IMR-90 (cell line): ENCODE measurements at regions not wholly inside any gene's neighbourhood (a gene's known extent, or its start where the extent isn't known, plus 50 kb on each side); places are given as distances from the start of the nearest gene placed in this dataset.

Experiments used
- ATAC-seq: fragments of 200-7000 bp; cut with Tn5 transposase; 2 replicates; pipeline ENCODE4 v1.9.1; 2020; ENCODE audit warnings: low read depth, mild to moderate bottlenecking, moderate library complexity
- BruUV-seq: library from RNA; stranded (reverse); fragments of 400-500 nt; replicated peaks from 2 replicates; lab custom pipeline; 2021; lab: Mats Ljungman, UMichigan
- CTCF ChIA-PET: fragments of 300-600 bp; formaldehyde crosslinking; extraction: SDS; loops from one replicate; lab custom pipeline; 2021; ENCODE audit warnings: antibody characterized with exemption; lab: Yijun Ruan, JAX
- POLR2A ChIA-PET: fragments of 300-600 bp; sonication (Branson Sonifier 250); formaldehyde crosslinking; loops from one replicate; lab custom pipeline; 2022; ENCODE audit warnings: antibody characterized with exemption; ENCODE audit not compliant: unreplicated experiment; lab: Charles Lee
- DNase-seq: peaks from one replicate; pipeline ENCODE4 v3.0.0; 2013
- H2AFZ ChIP-seq: replicated peaks from 2 replicates; pipeline ENCODE3; 2013; ENCODE audit warnings: low read length, mild to moderate bottlenecking; ENCODE audit not compliant: poor library complexity
- H2AK5ac ChIP-seq: 2 replicates; pipeline ENCODE4 v1.6.1; 2013; ENCODE audit warnings: low read depth, low read length, inconsistent platforms
- H2AK9ac ChIP-seq: replicated peaks from 2 replicates; pipeline ENCODE3; 2013; ENCODE audit warnings: mild to moderate bottlenecking, low read depth, low read length, moderate library complexity; ENCODE audit not compliant: poor library complexity
- H2BK120ac ChIP-seq: 2 replicates; pipeline ENCODE4 v1.6.1; 2013; ENCODE audit warnings: low read depth, low read length, inconsistent platforms
- H2BK15ac ChIP-seq: 3 replicates; pipeline ENCODE4 v1.6.1; 2013; ENCODE audit warnings: low read depth, low read length, inconsistent platforms
- H2BK20ac ChIP-seq: 2 replicates; pipeline ENCODE4 v1.6.1; 2013; ENCODE audit warnings: low read depth, mild to moderate bottlenecking, inconsistent platforms, low read length, moderate library complexity
- H2BK5ac ChIP-seq: 2 replicates; pipeline ENCODE4 v1.6.1; 2013; ENCODE audit warnings: mild to moderate bottlenecking, low read depth, low read length, inconsistent platforms; ENCODE audit not compliant: poor library complexity, severe bottlenecking
- H3K14ac ChIP-seq: replicated peaks from 2 replicates; pipeline ENCODE4 v1.6.1; 2013; ENCODE audit warnings: low read depth, low read length, inconsistent platforms
- H3K18ac ChIP-seq: 2 replicates; pipeline ENCODE4 v1.6.1; 2013; ENCODE audit warnings: low read depth, low read length, control low read depth
- H3K23ac ChIP-seq: 2 replicates; pipeline ENCODE4 v1.6.1; 2013; ENCODE audit warnings: low read depth, low read length, inconsistent platforms
- H3K27ac ChIP-seq: 2 replicates; pipeline ENCODE4 v1.5.1; 2013; ENCODE audit warnings: mild to moderate bottlenecking, control low read depth, low read length; ENCODE audit not compliant: insufficient read depth
- H3K27me3 ChIP-seq: 2 replicates; pipeline ENCODE4 v1.6.1; 2013; ENCODE audit warnings: low read length; ENCODE audit not compliant: control insufficient read depth, insufficient read depth
- H3K36me3 ChIP-seq: 2 replicates; pipeline ENCODE4 v1.6.1; 2013; ENCODE audit warnings: low read length, mixed read lengths; ENCODE audit not compliant: control insufficient read depth, insufficient read depth
- H3K4ac ChIP-seq: 2 replicates; pipeline ENCODE4 v1.6.1; 2013; ENCODE audit warnings: low read depth, low read length, inconsistent platforms
- H3K4me1 ChIP-seq: 2 replicates; pipeline ENCODE4 v1.6.1; 2013; ENCODE audit warnings: low read length, mixed read lengths; ENCODE audit not compliant: control insufficient read depth, insufficient read depth
- H3K4me2 ChIP-seq: 2 replicates; pipeline ENCODE4 v1.6.1; 2013; ENCODE audit warnings: low read depth, mild to moderate bottlenecking, control low read depth, low read length, moderate library complexity
- H3K4me3 ChIP-seq: 2 replicates; pipeline ENCODE4 v1.5.1; 2013; ENCODE audit warnings: low read depth, mild to moderate bottlenecking, control low read depth, low read length, moderate library complexity; ENCODE audit not compliant: insufficient read depth
- H3K56ac ChIP-seq: 2 replicates; pipeline ENCODE4 v1.6.1; 2013; ENCODE audit warnings: low read length, inconsistent platforms; ENCODE audit not compliant: insufficient read depth; ENCODE audit errors: extremely low read depth
- H3K79me1 ChIP-seq, 2 experiments: 2 replicates each; pipeline ENCODE4 v1.6.1; 2013; ENCODE audit warnings: low read length in 2 of 2, inconsistent platforms in 1 of 2, low read depth in 1 of 2
- H3K9ac ChIP-seq: 2 replicates; pipeline ENCODE4 v1.6.1; 2013; ENCODE audit warnings: low read depth, low read length, control low read depth
- H3K9me1 ChIP-seq: 2 replicates; pipeline ENCODE4 v1.6.1; 2013; ENCODE audit warnings: low read length, inconsistent platforms; ENCODE audit not compliant: insufficient read depth
- H3K9me3 ChIP-seq: 2 replicates; pipeline ENCODE4 v1.6.1; 2013; ENCODE audit warnings: low read length; ENCODE audit not compliant: control insufficient read depth, insufficient read depth
- H4K20me1 ChIP-seq: 2 replicates; pipeline ENCODE4 v1.6.1; 2013; ENCODE audit warnings: low read length, inconsistent platforms; ENCODE audit not compliant: insufficient read depth
- H4K5ac ChIP-seq: 2 replicates; pipeline ENCODE4 v1.6.1; 2013; ENCODE audit warnings: mild to moderate bottlenecking, low read depth, low read length, control low read depth
- H4K8ac ChIP-seq, 2 experiments: 2 replicates each; pipeline ENCODE4 v1.6.1; 2013; ENCODE audit warnings: low read depth in 2 of 2, low read length in 2 of 2, control low read depth in 1 of 2, inconsistent platforms in 1 of 2
- H4K91ac ChIP-seq: 2 replicates; pipeline ENCODE4 v1.6.1; 2013; ENCODE audit warnings: low read depth, low read length, inconsistent platforms; ENCODE audit not compliant: insufficient read depth
- CEBPB ChIP-seq: IDR thresholded peaks from 2 replicates; pipeline ENCODE4 v1.6.1; 2012; ENCODE audit warnings: low read depth, low read length, improper control_type of control experiment
- CTCF ChIP-seq: conservative IDR thresholded peaks from 2 replicates; pipeline ENCODE4 v1.5.1; 2012; ENCODE audit warnings: mild to moderate bottlenecking, low read depth, low read length, improper control_type of control experiment
- FOS ChIP-seq: fragments of 150-350 bp; IDR thresholded peaks from 2 replicates; pipeline ENCODE4 v1.6.1; 2016; ENCODE audit warnings: low read depth, low read length
- MAFK ChIP-seq: IDR thresholded peaks from 2 replicates; pipeline ENCODE4 v1.6.1; 2012; ENCODE audit warnings: low read depth, low read length, improper control_type of control experiment
- MAZ ChIP-seq: IDR thresholded peaks from 2 replicates; pipeline ENCODE4 v1.6.1; 2012; ENCODE audit warnings: low read depth, mild to moderate bottlenecking, low read length, improper control_type of control experiment, moderate library complexity, borderline replicate concordance
- MXI1 ChIP-seq: IDR thresholded peaks from 2 replicates; pipeline ENCODE4 v1.6.1; 2012; ENCODE audit warnings: low read depth, mild to moderate bottlenecking, low read length, moderate library complexity, borderline replicate concordance
- RAD21 ChIP-seq: IDR thresholded peaks from 2 replicates; pipeline ENCODE4 v1.6.1; 2012; ENCODE audit warnings: low read length, improper control_type of control experiment
- RFX5 ChIP-seq: IDR thresholded peaks from 2 replicates; pipeline ENCODE4 v1.8.0; 2012; ENCODE audit warnings: low read depth, mild to moderate bottlenecking, low read length, moderate library complexity
- USF2 ChIP-seq: fragments of 150-350 bp; IDR thresholded peaks from 2 replicates; pipeline ENCODE4 v1.6.1; 2017; ENCODE audit warnings: mild to moderate bottlenecking, antibody characterized with exemption, low read length, low read depth
- WGBS, 2 experiments: methylation state at CpG; one replicate each; pipeline versions ENCODE4 v1.1.5 to v1.1.7; 2013; ENCODE audit warnings: missing lambda C conversion rate in 2 of 2; ENCODE audit not compliant: insufficient read length in 1 of 2; ENCODE audit errors: extremely low coverage in 2 of 2; 5-methylcytosine and 5-hydroxymethylcytosine counted together
- dilution Hi-C: fragments of 300-500 bp; cut with HindIII; formaldehyde crosslinking; loops from one replicate; pipeline ENCODE4 v1.14.3; 2018; ENCODE audit warnings: low sequenced_read_pairs; ENCODE audit not compliant: unreplicated experiment
- in situ Hi-C: fragments of 300-500 bp; cut with MboI; formaldehyde crosslinking; loops from 3 replicates; pipeline ENCODE4 v1.14.3; 2019; ENCODE audit warnings: low sequenced_read_pairs, inconsistent platforms, mixed read lengths
- intact Hi-C: fragments of 100-400 bp; cut with micrococcal nuclease; formaldehyde crosslinking; loops from 2 replicates; pipeline ENCODE4 v1.10.0; 2022
- TF ChIP-seq, protein P1 (sequence below): fragments of 150-350 bp; IDR thresholded peaks from 2 replicates; pipeline ENCODE4 v1.6.1; 2016; ENCODE audit warnings: low read depth, mild to moderate bottlenecking, low read length, moderate library complexity, borderline replicate concordance

DNA sequence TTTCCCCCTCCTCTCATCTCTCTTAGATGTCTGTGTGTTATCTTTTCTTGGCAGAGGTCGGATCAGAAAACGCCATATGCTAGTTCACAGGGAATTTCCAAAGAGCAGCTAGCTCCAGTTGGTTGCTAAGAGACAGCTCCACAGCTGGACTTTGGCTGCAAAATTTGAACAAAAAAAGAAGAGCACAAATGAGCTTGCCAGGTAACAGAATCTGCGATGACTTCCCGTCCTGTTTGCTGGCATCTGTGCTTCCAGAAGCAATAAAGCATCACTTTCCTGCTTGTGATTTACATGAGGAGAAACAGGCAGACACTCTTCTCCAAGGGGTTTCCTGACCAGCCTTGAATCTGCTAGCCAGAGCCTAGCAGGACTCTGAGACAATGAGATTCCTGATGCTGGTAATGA is 596.0 kb upstream of the B3GAT1 start:
- H4K91ac ChIP-seq, result no peak overlapping the region
- in situ Hi-C loops, result no loop called here
- H3K23ac ChIP-seq, result no peak overlapping the region
- no peak overlapping the region for H2BK5ac ChIP-seq
- no peak overlapping the region for H3K4me3 ChIP-seq
- no peak overlapping the region for H3K56ac ChIP-seq
- H2BK20ac ChIP-seq, result no peak overlapping the region
- intact Hi-C loops, result no loop called here
- H2BK120ac ChIP-seq, result no peak overlapping the region
- DNase-seq (no peak), ATAC-seq (no peak)
- TF ChIP-seq CEBPB (no peak), MXI1 (no peak), MAFK (no peak), FOS (no peak), USF2 (no peak), CTCF (no peak), RAD21 (no peak), RFX5 (no peak), MAZ (no peak)
- TF ChIP-seq, protein P1, sequence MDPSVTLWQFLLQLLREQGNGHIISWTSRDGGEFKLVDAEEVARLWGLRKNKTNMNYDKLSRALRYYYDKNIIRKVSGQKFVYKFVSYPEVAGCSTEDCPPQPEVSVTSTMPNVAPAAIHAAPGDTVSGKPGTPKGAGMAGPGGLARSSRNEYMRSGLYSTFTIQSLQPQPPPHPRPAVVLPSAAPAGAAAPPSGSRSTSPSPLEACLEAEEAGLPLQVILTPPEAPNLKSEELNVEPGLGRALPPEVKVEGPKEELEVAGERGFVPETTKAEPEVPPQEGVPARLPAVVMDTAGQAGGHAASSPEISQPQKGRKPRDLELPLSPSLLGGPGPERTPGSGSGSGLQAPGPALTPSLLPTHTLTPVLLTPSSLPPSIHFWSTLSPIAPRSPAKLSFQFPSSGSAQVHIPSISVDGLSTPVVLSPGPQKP, result no peak
- ChIA-PET POLR2A (no interaction called here), CTCF (no interaction called here)
- no peaks in the 10 kb centered on the region for H3K9me1 ChIP-seq
- H4K8ac ChIP-seq, result no peak overlapping the region
- no peaks in the 10 kb centered on the region for H3K27me3 ChIP-seq
- H2AK5ac ChIP-seq, result no peak overlapping the region
- H3K9me3 ChIP-seq, result peaks cover 12% of the 10 kb centered on the region; the same call in 1 of the 2 replicates
- no peak overlapping the region for H3K14ac ChIP-seq
- no peak overlapping the region for H3K9ac ChIP-seq
- no peaks in the 10 kb centered on the region for H3K4me1 ChIP-seq
- BruUV-seq, result no TSS peak
- H2AK9ac ChIP-seq, result no peak overlapping the region
- H3K18ac ChIP-seq, result no peak overlapping the region
- no peak overlapping the region for H3K4ac ChIP-seq
- dilution Hi-C loops, result no loop called here
- no peak overlapping the region for H3K27ac ChIP-seq
- no peaks in the 10 kb centered on the region for H3K36me3 ChIP-seq
- H3K4me2 ChIP-seq, result no peak overlapping the region
- no peaks in the 10 kb centered on the region for H3K79me1 ChIP-seq
- no peak overlapping the region for H4K5ac ChIP-seq
- H2AFZ ChIP-seq, result no peak overlapping the region
- H2BK15ac ChIP-seq, result no peak overlapping the region
- WGBS, 2 experiments, result 17% methylated on average over 1 of the region's 4 CpGs; no CpG with 5 or more reads in 1 of the 2 experiments
- H4K20me1 ChIP-seq, result no peaks in the 10 kb centered on the region
